ENCODE measurements at regions not wholly inside any gene's neighbourhood (a gene's known extent, or its start where the extent isn't known, plus 50 kb on each side); places are given as distances from the start of the nearest gene placed in this dataset.

DNA sequence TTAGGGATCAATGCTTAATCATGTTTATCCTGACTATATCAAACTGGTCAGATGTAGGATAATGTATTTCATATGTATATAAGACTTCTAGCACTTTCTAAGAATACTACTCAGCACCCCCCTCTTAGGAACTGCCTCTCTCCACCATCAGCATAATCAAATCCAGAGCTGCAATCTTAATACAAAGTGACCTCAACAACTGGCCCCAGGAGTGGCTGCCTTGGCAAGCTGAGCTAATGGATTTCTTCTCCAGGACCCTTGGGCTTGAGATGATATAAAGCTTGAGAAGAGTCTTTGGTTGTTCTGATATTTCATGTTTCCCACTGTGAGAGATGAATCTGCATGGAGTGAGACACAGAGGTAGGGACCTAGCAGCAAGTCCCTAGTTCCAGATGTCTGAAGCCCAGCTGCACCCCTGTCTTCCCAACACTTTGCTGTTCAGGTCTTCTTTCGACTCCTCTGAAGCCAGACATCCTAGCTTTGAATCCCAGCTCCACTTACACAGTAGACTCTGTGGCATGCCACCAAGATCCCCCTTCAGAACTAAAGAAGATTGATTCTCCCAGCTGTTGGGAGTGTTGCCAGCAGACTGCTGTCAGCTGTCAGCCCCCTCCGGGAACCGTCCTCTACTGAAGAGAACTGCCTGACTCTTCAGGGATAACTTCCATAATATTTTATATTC lies 309.3 kb upstream of the UBE2E2 start:
- TF ChIP-seq, protein P1, sequence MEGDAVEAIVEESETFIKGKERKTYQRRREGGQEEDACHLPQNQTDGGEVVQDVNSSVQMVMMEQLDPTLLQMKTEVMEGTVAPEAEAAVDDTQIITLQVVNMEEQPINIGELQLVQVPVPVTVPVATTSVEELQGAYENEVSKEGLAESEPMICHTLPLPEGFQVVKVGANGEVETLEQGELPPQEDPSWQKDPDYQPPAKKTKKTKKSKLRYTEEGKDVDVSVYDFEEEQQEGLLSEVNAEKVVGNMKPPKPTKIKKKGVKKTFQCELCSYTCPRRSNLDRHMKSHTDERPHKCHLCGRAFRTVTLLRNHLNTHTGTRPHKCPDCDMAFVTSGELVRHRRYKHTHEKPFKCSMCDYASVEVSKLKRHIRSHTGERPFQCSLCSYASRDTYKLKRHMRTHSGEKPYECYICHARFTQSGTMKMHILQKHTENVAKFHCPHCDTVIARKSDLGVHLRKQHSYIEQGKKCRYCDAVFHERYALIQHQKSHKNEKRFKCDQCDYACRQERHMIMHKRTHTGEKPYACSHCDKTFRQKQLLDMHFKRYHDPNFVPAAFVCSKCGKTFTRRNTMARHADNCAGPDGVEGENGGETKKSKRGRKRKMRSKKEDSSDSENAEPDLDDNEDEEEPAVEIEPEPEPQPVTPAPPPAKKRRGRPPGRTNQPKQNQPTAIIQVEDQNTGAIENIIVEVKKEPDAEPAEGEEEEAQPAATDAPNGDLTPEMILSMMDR (IDR thresholded peaks at IDR 0.05), result no peak
- TF ChIP-seq POLR2A (IDR thresholded peaks at IDR 0.05), result no peak
